AG09309 (cell line): ENCODE measurements at regions not wholly inside any gene's neighbourhood (a gene's known extent, or its start where the extent isn't known, plus 50 kb on each side); places are given as distances from the start of the nearest gene placed in this dataset.
A peak's percentile ranks its signal among the peaks of the same experiment; 100 is the strongest.

ENCODE experiments used
- DNase-seq: peaks from one replicate; pipeline ENCODE4 v3.0.0-alpha.2; 2010; ENCODE audit warnings: low read depth
- H3K4me3 ChIP-seq: 2 replicates; pipeline ENCODE4 v1.5.1; 2011; ENCODE audit warnings: mild to moderate bottlenecking, low read depth, low read length, moderate library complexity; ENCODE audit not compliant: control insufficient read depth
- CTCF ChIP-seq: IDR thresholded peaks from 2 replicates; pipeline ENCODE4 v1.5.1; 2011; ENCODE audit warnings: mild to moderate bottlenecking, low read depth, low read length, inconsistent platforms; ENCODE audit not compliant: insufficient read depth, control insufficient read depth; ENCODE audit errors: missing control alignments

- TF ChIP-seq CTCF: no peak
- no peak for DNase-seq
- H3K4me3 ChIP-seq: no peak overlapping the region
Observed at GRCh38 chr1:219310181-219310728, 136.6 kb downstream of the LYPLAL1 start.

DNA sequence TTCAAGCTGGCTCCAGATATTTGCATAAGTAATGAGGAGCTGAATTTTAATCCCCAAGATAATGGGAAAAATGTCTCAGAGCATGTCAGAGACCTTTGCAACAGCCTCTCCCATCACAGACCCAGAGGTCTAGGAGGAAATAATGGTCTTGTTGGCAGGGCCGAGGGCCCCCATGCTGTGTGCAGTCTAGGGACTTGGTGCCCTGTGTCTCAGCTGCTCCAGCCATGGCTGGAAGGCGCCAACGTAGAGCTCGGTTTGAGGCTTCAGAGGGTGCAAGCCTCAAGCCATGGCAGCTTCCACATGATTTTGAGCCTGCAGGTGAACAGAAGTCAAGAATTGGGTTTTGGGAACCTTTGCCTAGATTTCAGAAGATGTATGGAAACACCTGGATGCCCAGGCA, 134.7 kb downstream of the LYPLAL1 start:
- no peak for TF ChIP-seq CTCF
- DNase-seq: no peak
- H3K4me3 ChIP-seq: no peak overlapping the region

DNA sequence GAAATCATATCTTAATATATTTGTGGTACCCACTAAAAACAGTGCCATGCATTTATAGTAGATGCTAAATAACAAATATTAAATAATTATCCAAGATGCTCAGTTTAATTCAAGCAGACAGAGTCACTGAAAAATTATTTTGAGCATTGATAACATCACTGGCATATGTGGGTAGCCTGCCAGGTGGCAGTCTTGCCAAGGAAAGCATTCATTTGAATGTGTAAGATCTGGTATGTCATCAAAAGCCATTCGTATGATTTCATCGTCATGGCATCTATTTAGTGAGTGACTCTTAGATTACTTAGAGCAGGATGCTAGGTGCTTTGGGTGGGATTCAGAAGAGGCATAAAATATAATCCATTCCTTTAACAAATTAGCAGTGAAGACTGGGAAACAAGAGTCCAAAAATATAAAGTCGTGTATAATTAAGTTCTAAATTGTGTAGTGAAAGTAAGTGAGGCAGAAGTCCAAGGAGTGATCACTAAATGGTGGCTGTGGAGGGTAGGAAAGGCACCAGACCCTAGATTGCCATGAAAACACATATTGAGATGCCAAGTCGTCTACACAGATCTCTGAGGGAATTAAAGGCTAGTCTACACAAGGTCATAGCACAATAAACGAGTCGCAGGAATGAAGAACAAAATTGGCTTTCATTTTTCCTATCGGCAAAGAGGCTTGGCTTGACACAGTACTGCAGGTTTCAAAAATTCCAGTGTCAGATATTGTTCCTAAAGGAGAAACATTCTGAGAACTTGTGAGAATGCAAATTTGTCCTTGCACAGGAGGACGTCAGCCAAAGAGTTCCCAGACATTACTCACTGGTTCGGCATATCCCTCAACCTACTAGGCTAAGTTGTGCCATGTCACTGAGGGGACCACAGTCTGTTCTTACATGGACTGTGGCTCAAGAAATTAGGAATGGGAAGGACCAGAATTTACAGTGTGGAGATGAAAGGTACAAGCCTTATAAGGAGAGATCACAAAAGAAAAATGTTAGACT, 130.8 kb downstream of the LYPLAL1 start:
- TF ChIP-seq CTCF: peak; percentile 17
- H3K4me3 ChIP-seq: no peak overlapping the region
- DNase-seq: peak; percentile 29

GRCh38 chr1:219302697-219303096, 129.0 kb downstream of the LYPLAL1 start:
- no peak for DNase-seq
- TF ChIP-seq CTCF: no peak
- H3K4me3 ChIP-seq: no peak overlapping the region

DNA sequence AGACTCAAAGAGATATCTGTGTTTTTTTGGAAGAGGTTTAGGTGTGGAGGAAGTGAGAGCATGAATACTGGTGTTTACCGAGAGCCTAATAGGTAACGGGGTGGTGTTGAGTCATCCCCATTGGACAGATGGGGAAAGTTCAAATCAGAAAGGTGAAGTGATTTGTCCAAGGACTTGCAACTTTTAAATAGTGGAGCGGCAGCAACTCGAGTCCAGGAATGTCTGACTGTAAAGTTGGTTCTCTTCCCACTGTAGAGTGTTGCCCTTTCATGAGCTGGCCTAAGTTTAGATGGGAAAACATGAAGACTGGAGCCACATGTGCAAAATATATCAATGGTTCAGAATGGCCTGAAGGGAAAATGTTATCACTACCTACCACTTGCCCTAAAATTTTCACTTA, 125.7 kb downstream of the LYPLAL1 start:
- TF ChIP-seq CTCF: no peak
- no peak for DNase-seq
- no peak overlapping the region for H3K4me3 ChIP-seq

DNA sequence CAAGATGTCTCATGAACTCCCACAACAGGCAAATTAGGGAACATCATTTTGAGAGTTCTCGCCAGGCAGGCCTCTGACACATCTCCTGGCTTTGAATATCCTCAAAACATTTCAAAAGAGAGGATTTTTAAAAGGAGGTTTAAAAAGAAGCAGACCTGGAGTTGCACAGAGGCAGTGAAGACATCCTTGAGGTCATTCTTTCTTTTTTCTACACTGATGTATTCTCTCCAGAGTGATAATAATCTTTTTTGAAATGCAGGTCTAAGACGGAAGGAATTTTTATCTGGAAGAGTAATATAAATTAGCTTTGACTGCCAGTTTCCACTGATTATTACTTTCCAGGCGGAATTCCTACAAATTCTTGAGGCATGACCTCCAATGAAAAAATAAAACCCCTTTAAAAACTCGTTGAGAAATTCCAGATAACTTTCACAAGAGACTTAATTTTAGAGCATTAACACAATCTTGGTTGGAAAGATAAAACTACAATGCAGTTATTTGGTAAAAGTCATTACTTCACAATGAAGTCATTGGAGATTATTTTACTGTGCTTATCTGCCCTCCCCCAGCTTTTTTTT, 125.0 kb downstream of the LYPLAL1 start:
- DNase-seq: peak; percentile 87
- no peak overlapping the region for H3K4me3 ChIP-seq
- TF ChIP-seq CTCF: no peak
